Left ventricle myocardium inferior (tissue), 1 donor: ENCODE measurements at regions not wholly inside any gene's neighbourhood (a gene's known extent, or its start where the extent isn't known, plus 50 kb on each side); places are given as distances from the start of the nearest gene placed in this dataset.

Source experiments
- DNase-seq: peaks from one replicate; pipeline ENCODE4 v3.0.0-alpha.2; 2020
- H3K27ac ChIP-seq: fragments of 200-600 bp; replicated peaks from 2 replicates; pipeline ENCODE4 v1.8.0; 2021
- H3K27me3 ChIP-seq: fragments of 200-600 bp; 2 replicates; pipeline ENCODE4 v1.8.0; 2021; ENCODE audit warnings: low read depth
- H3K36me3 ChIP-seq: fragments of 200-600 bp; 2 replicates; pipeline ENCODE4 v1.8.0; 2021
- H3K4me1 ChIP-seq: fragments of 200-600 bp; 2 replicates; pipeline ENCODE4 v1.8.0; 2021
- H3K4me3 ChIP-seq: fragments of 200-600 bp; 2 replicates; pipeline ENCODE4 v1.8.0; 2021; ENCODE audit warnings: mild to moderate bottlenecking, moderate library complexity
- H3K9me3 ChIP-seq: fragments of 200-600 bp; replicated peaks from 2 replicates; pipeline ENCODE4 v1.8.0; 2021
- CTCF ChIP-seq: fragments of 200-600 bp; IDR thresholded peaks from 2 replicates; pipeline ENCODE4 v1.8.0; 2021; ENCODE audit warnings: antibody characterized with exemption, mild to moderate bottlenecking, borderline replicate concordance
- intact Hi-C: fragments of 100-400 bp; cut with micrococcal nuclease; formaldehyde crosslinking; loops from one replicate; pipeline ENCODE4 v1.11.0; 2022
- donor health status: DM: no; HTN: yes; CAD: no; lungs with severe emphysema.

- no peak for TF ChIP-seq CTCF
- no peak overlapping the region for H3K4me3 ChIP-seq
- no peak overlapping the region for H3K27ac ChIP-seq
- H3K4me1 ChIP-seq, result peaks cover 34% of the 10 kb centered on the region
- H3K27me3 ChIP-seq, result no peaks in the 10 kb centered on the region
- H3K9me3 ChIP-seq, result no peaks in the 10 kb centered on the region
- no peak for DNase-seq
- H3K36me3 ChIP-seq, result no peaks in the 10 kb centered on the region
- intact Hi-C loops, result no loop called here
Measured at GRCh38 chr1:228992907-228993535, 257.7 kb downstream of the RHOU start.

- no peak for DNase-seq
- intact Hi-C loops, result no loop called here
- Histone ChIP-seq H3K4me3 (no peak overlapping the region), H3K9me3 (no peaks in the 10 kb centered on the region), H3K27me3 (no peaks in the 10 kb centered on the region), H3K36me3 (no peaks in the 10 kb centered on the region), H3K4me1 (peaks cover 15% of the 10 kb centered on the region), H3K27ac (no peak overlapping the region)
- TF ChIP-seq CTCF, result no peak
Measured at GRCh38 chr1:228994676-228995594, 259.7 kb downstream of the RHOU start.

- Histone ChIP-seq H3K36me3 (no peaks in the 10 kb centered on the region), H3K9me3 (no peaks in the 10 kb centered on the region), H3K4me3 (no peak overlapping the region), H3K27ac (no peak overlapping the region), H3K27me3 (no peaks in the 10 kb centered on the region), H3K4me1 (peaks cover 2% of the 10 kb centered on the region)
- DNase-seq, result no peak
- TF ChIP-seq CTCF, result no peak
- intact Hi-C loops, result no loop called here
Measured at GRCh38 chr1:228996281-228996680, 261.0 kb downstream of the RHOU start.

- no peak for DNase-seq
- no peaks in the 10 kb centered on the region for H3K27me3 ChIP-seq
- no peaks in the 10 kb centered on the region for H3K36me3 ChIP-seq
- no peak overlapping the region for H3K27ac ChIP-seq
- H3K9me3 ChIP-seq, result no peaks in the 10 kb centered on the region
- intact Hi-C loops, result no loop called here
- H3K4me1 ChIP-seq, result no peaks in the 10 kb centered on the region
- H3K4me3 ChIP-seq, result no peak overlapping the region
- TF ChIP-seq CTCF, result no peak
Measured at GRCh38 chr1:228997721-228998144, 262.5 kb downstream of the RHOU start.

- Histone ChIP-seq H3K27ac (no peak overlapping the region), H3K4me1 (no peaks in the 10 kb centered on the region), H3K27me3 (no peaks in the 10 kb centered on the region), H3K36me3 (no peaks in the 10 kb centered on the region), H3K4me3 (no peak overlapping the region), H3K9me3 (no peaks in the 10 kb centered on the region)
- intact Hi-C loops, result no loop called here
- peak; percentile 21 for TF ChIP-seq CTCF
- DNase-seq, result no peak
Measured at GRCh38 chr1:228998179-228998578, 262.9 kb downstream of the RHOU start.
